HCT116 (cell line): ENCODE measurements at regions not wholly inside any gene's neighbourhood (a gene's known extent, or its start where the extent isn't known, plus 50 kb on each side); places are given as distances from the start of the nearest gene placed in this dataset.

ENCODE experiments used
- ATAC-seq: fragments of 200-7000 bp; cut with Tn5 transposase; 2 replicates; pipeline ENCODE4 v1.9.1; 2020; ENCODE audit warnings: mild to moderate bottlenecking, moderate library complexity
- BruUV-seq: library from RNA; stranded (reverse); fragments of 400-500 nt; replicated peaks from 2 replicates; lab custom pipeline; 2021; lab: Mats Ljungman, UMichigan
- CTCF ChIA-PET: fragments of 300-600 bp; sonication (Branson Sonifier 250); formaldehyde crosslinking; loops from one replicate; lab custom pipeline; 2021; ENCODE audit warnings: antibody characterized with exemption; lab: Charles Lee
- POLR2A ChIA-PET: fragments of 300-600, 350-600 bp; sonication (Branson Sonifier 250); formaldehyde crosslinking; loops from one replicate; lab custom pipeline; 2021; ENCODE audit warnings: antibody characterized with exemption; lab: Charles Lee
- RAD21 ChIA-PET, 2 experiments: fragments of 300-600 bp; sonication (Branson Sonifier 250); formaldehyde crosslinking; loops; one replicate each; lab custom pipeline; 2023; ENCODE audit warnings: low total read pairs in 2 of 2; ENCODE audit not compliant: uncharacterized antibody in 2 of 2, unreplicated experiment in 2 of 2, low non-redundant PET in 1 of 2; lab: Charles Lee
- DNase-seq: peaks from one replicate; pipeline ENCODE4 v3.0.0-alpha.2; 2010; ENCODE audit warnings: low read depth, low spot score
- H2AFZ ChIP-seq: fragments of 200-600 bp; shearing (Covaris generic), sonication (generic); 2 replicates; pipeline ENCODE4 v1.6.1; 2017; ENCODE audit warnings: low read depth, mixed run types, mixed read lengths, antibody characterized with exemption, low read length; ENCODE audit not compliant: poor library complexity, severe bottlenecking
- H3K27ac ChIP-seq: 2 replicates; pipeline ENCODE4 v1.5.1; 2012; ENCODE audit warnings: low read depth, low read length
- H3K27me3 ChIP-seq: fragments of 200-600 bp; sonication (generic); 2 replicates; pipeline ENCODE4 v1.6.1; 2016; ENCODE audit warnings: mixed run types, low read length, mixed read lengths; ENCODE audit not compliant: insufficient read depth
- H3K36me3 ChIP-seq, 2 experiments: fragments of 200-500 bp in 1 of 2; fragments of 200-600 bp in 1 of 2; sonication (Bioruptor generic) in 1 of 2; sonication (generic) in 1 of 2; 2 replicates each; pipeline versions ENCODE4 v1.5.1 to v1.6.1; 2014 to 2016; ENCODE audit warnings: low read length in 2 of 2, inconsistent platforms in 1 of 2, mixed read lengths in 1 of 2, mixed run types in 1 of 2; ENCODE audit not compliant: insufficient read depth in 2 of 2, control insufficient read depth in 1 of 2
- H3K4me1 ChIP-seq, 2 experiments: fragments of 200-600 bp in 1 of 2; sonication (generic) in 1 of 2; 2 replicates each; pipeline versions ENCODE4 v1.5.1 to v1.6.1; 2012 to 2017; ENCODE audit warnings: low read length in 2 of 2, inconsistent platforms in 1 of 2, mild to moderate bottlenecking in 1 of 2, mixed read lengths in 1 of 2, mixed run types in 1 of 2, moderate library complexity in 1 of 2; ENCODE audit not compliant: insufficient read depth in 2 of 2, control insufficient read depth in 1 of 2
- H3K4me2 ChIP-seq: fragments of 200-600 bp; sonication (generic); 2 replicates; pipeline ENCODE4 v1.6.1; 2017; ENCODE audit warnings: mixed run types, low read length, mixed read lengths
- H3K4me3 ChIP-seq, 2 experiments: fragments of 200-600 bp in 1 of 2; sonication (generic) in 1 of 2; replicated peaks in 1 of 2; 2 replicates each; pipeline ENCODE4 v1.5.1; 2011 to 2016; ENCODE audit warnings: low read length in 2 of 2, control low read depth in 1 of 2, low read depth in 1 of 2, mild to moderate bottlenecking in 1 of 2, mixed read lengths in 1 of 2, mixed run types in 1 of 2
- H3K79me2 ChIP-seq: fragments of 200-600 bp; sonication (generic); 2 replicates; pipeline ENCODE4 v1.6.1; 2017; ENCODE audit warnings: mild to moderate bottlenecking, mixed run types, low read length, moderate library complexity, mixed read lengths; ENCODE audit not compliant: insufficient read depth
- H3K9ac ChIP-seq: fragments of 200-600 bp; sonication (generic); 2 replicates; pipeline ENCODE4 v1.6.1; 2016; ENCODE audit warnings: low read length, mixed read lengths
- H3K9me2 ChIP-seq: fragments of 200-600 bp; sonication (generic), shearing (Covaris generic); 2 replicates; pipeline ENCODE4 v1.6.1; 2017; ENCODE audit warnings: mixed run types, mild to moderate bottlenecking, moderate library complexity; ENCODE audit not compliant: insufficient read depth
- H3K9me3 ChIP-seq, 2 experiments: fragments of 200-500 bp in 1 of 2; fragments of 200-600 bp in 1 of 2; sonication (Bioruptor generic) in 1 of 2; sonication (generic) in 1 of 2; 2 replicates each; pipeline ENCODE4 v1.6.1; 2014 to 2017; ENCODE audit warnings: low read length in 2 of 2, mixed read lengths in 2 of 2, inconsistent platforms in 1 of 2, low read depth in 1 of 2, mild to moderate bottlenecking in 1 of 2, mixed run types in 1 of 2, moderate library complexity in 1 of 2; ENCODE audit not compliant: control insufficient read depth in 1 of 2, insufficient read depth in 1 of 2
- H4K20me1 ChIP-seq: fragments of 200-600 bp; sonication (generic), shearing (Covaris generic); 2 replicates; pipeline ENCODE4 v1.6.1; 2017; ENCODE audit warnings: mixed run types, mild to moderate bottlenecking, moderate library complexity; ENCODE audit not compliant: insufficient read depth
- ATF3 ChIP-seq: IDR thresholded peaks from 2 replicates; pipeline ENCODE4 v1.6.1; 2012
- CBX3 ChIP-seq: IDR thresholded peaks from 2 replicates; pipeline ENCODE4 v1.6.1; 2012; ENCODE audit warnings: low read depth
- CEBPB ChIP-seq: IDR thresholded peaks from 2 replicates; pipeline ENCODE4 v1.6.1; 2012; ENCODE audit warnings: low read depth
- CTCF ChIP-seq, 3 experiments: fragments of 200-600 bp in 1 of 3; sonication (generic) in 1 of 3; IDR thresholded peaks in 2 of 3; conservative IDR thresholded peaks in 1 of 3; 2 replicates each; pipeline ENCODE4 v1.5.1; 2012 to 2017; ENCODE audit warnings: low read depth in 2 of 3, low read length in 2 of 3, antibody characterized with exemption in 1 of 3, borderline replicate concordance in 1 of 3, control low read depth in 1 of 3, mild to moderate bottlenecking in 1 of 3, mixed read lengths in 1 of 3, mixed run types in 1 of 3, moderate library complexity in 1 of 3; ENCODE audit not compliant: insufficient read depth in 1 of 3
- EGR1 ChIP-seq: IDR thresholded peaks from 2 replicates; pipeline ENCODE4 v1.6.1; 2012; ENCODE audit warnings: low read depth
- EZH2 ChIP-seq: fragments of 200-600 bp; sonication (generic); IDR thresholded peaks from 2 replicates; pipeline ENCODE4 v1.6.1; 2017; ENCODE audit warnings: antibody characterized with exemption, mixed run types
- EZH2phosphoT487 ChIP-seq: fragments of 200-600 bp; IDR thresholded peaks from 2 replicates; pipeline ENCODE4 v1.6.1; 2018; ENCODE audit warnings: antibody characterized with exemption, borderline replicate concordance
- FOSL1 ChIP-seq: IDR thresholded peaks from 2 replicates; pipeline ENCODE4 v1.6.1; 2012; ENCODE audit warnings: low read depth
- JUND ChIP-seq: IDR thresholded peaks from 2 replicates; pipeline ENCODE4 v1.6.1; 2012
- MAX ChIP-seq: IDR thresholded peaks from 2 replicates; pipeline ENCODE4 v1.6.1; 2012
- POLR2A ChIP-seq: IDR thresholded peaks from 2 replicates; pipeline ENCODE4 v1.7.0; 2011; ENCODE audit warnings: borderline replicate concordance; ENCODE audit not compliant: insufficient read depth, insufficient read length; ENCODE audit errors: extremely low read depth
- POLR2AphosphoS5 ChIP-seq: IDR thresholded peaks from 2 replicates; pipeline ENCODE4 v1.6.1; 2011; ENCODE audit warnings: mild to moderate bottlenecking, low read depth, low read length, moderate library complexity
- RAD21 ChIP-seq: IDR thresholded peaks from 2 replicates; pipeline ENCODE4 v1.6.1; 2012; ENCODE audit warnings: low read depth, mild to moderate bottlenecking
- REST ChIP-seq: IDR thresholded peaks from 2 replicates; pipeline ENCODE4 v1.6.1; 2012; ENCODE audit warnings: low read depth
- SIN3A ChIP-seq: IDR thresholded peaks from 2 replicates; pipeline ENCODE4 v1.6.1; 2012; ENCODE audit warnings: low read depth
- SP1 ChIP-seq: IDR thresholded peaks from 2 replicates; pipeline ENCODE4 v1.6.1; 2012; ENCODE audit warnings: low read depth
- TCF7L2 ChIP-seq: IDR thresholded peaks from 2 replicates; pipeline ENCODE4 v1.7.0; 2011; ENCODE audit warnings: borderline replicate concordance, inconsistent platforms; ENCODE audit not compliant: insufficient read depth, insufficient read length; ENCODE audit errors: extremely low read depth
- ZBTB33 ChIP-seq: IDR thresholded peaks from 2 replicates; pipeline ENCODE4 v1.6.1; 2011; ENCODE audit warnings: mild to moderate bottlenecking, low read length, moderate library complexity; ENCODE audit not compliant: insufficient replicate concordance; ENCODE audit errors: extremely low read depth
- ZNF274 ChIP-seq: fragments of 200-500 bp; sonication (Bioruptor generic); IDR thresholded peaks from 2 replicates; pipeline ENCODE4 v1.6.1; 2014; ENCODE audit warnings: mild to moderate bottlenecking, low read depth, low read length, inconsistent platforms
- intact Hi-C: fragments of 100-400 bp; cut with micrococcal nuclease; formaldehyde crosslinking; loops from 2 replicates; pipeline ENCODE4 v1.10.0; 2022

GRCh38 chr5:57931352-57931751 is 448.7 kb upstream of the ACTBL2 start:
- DNase-seq, result no peak
- intact Hi-C loops, result no loop called here
- BruUV-seq, result no TSS peak
- H3K4me3 ChIP-seq, result no peak overlapping the region
- ATAC-seq, result no peak
- POLR2A ChIA-PET, result no interaction called here
- CTCF ChIA-PET, result no interaction called here
- no peaks in the 10 kb centered on the region for H3K4me1 ChIP-seq
- H3K79me2 ChIP-seq, result no peaks in the 10 kb centered on the region
- TF ChIP-seq ZNF274, result no peak
- TF ChIP-seq ATF3, result no peak
- no peak for TF ChIP-seq SP1
- no peak for TF ChIP-seq EZH2
- TF ChIP-seq MAX, result no peak
- no peak for TF ChIP-seq CTCF (IDR thresholded peaks at IDR 0.05 in 2 of 3, conservative IDR thresholded peaks at IDR 0.05 in 1 of 3; ENCODE audit: borderline replicate concordance in 1 of 3, insufficient read depth in 1 of 3, low read depth in 2 of 3, low read length in 2 of 3)
- no peak for TF ChIP-seq RAD21
- no peak for TF ChIP-seq CBX3
- no peak for TF ChIP-seq EGR1
- TF ChIP-seq REST, result no peak
- no peak for TF ChIP-seq POLR2AphosphoS5
- TF ChIP-seq POLR2A, result no peak
- no peak for TF ChIP-seq TCF7L2
- TF ChIP-seq FOSL1, result no peak
- no peak for TF ChIP-seq EZH2phosphoT487
- no peak for TF ChIP-seq JUND
- TF ChIP-seq ZBTB33, result no peak
- TF ChIP-seq SIN3A, result no peak
- TF ChIP-seq CEBPB, result no peak
- TF ChIP-seq, all 23 proteins: peak for 0
- no peaks in the 10 kb centered on the region for H4K20me1 ChIP-seq
- H3K9me2 ChIP-seq, result no peaks in the 10 kb centered on the region
- RAD21 ChIA-PET, result no interaction called here
- no peaks in the 10 kb centered on the region for H3K27me3 ChIP-seq
- H3K27ac ChIP-seq, result no peak overlapping the region
- no peaks in the 10 kb centered on the region for H3K9me3 ChIP-seq
- no peak overlapping the region for H3K9ac ChIP-seq
- H3K4me2 ChIP-seq, result no peak overlapping the region
- no peak overlapping the region for H2AFZ ChIP-seq
- H3K36me3 ChIP-seq, result no peaks in the 10 kb centered on the region
